CD4-positive, alpha-beta T cell treated with Interleukin-12 subunit alpha and Interleukin-12 subunit beta, for 1 hour (primary cell): ENCODE measurements at regions not wholly inside any gene's neighbourhood (a gene's known extent, or its start where the extent isn't known, plus 50 kb on each side); places are given as distances from the start of the nearest gene placed in this dataset.

Experiments
- DNase-seq: peaks from one replicate; pipeline ENCODE4 v3.0.0-alpha.2; 2020

DNA sequence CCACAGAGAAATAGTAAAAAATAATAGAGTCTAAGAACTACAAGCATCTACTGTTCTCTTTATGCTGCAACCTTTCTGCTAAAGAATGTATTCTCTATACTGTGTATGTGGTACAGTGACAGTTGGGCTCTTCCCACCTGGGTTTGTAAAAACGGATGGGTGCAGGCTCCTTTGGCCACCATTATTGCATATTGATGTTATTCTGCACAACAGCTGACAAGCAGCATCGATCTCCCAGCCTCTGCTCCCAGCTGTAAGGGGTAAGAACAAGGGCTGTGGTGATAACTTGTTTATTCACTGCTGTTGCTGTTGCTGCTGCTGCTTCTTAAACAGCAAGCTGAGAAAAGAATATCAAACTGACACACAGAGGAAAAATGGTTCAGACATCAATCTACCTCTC lies 56.1 kb downstream of the KCNRG start:
- no peak for DNase-seq

DNA sequence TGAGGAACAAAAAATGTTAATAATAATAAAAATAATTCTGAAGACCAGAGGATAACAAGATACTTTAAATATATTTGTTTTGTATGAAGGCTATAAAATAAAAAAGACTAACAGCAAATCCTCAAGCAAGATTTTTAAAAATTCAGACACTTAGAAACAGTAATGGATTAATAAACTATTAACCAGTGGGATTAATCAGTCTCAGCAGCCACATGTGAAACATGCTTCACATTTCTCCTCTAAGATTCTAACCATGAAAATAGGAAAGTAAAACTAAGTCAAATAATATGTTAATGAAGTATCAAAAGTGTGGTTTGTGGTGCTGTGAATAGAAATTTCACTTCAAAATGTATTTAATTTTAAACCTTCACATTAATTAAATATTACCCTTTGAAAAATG lies 57.4 kb downstream of the KCNRG start:
- DNase-seq: no peak

DNA sequence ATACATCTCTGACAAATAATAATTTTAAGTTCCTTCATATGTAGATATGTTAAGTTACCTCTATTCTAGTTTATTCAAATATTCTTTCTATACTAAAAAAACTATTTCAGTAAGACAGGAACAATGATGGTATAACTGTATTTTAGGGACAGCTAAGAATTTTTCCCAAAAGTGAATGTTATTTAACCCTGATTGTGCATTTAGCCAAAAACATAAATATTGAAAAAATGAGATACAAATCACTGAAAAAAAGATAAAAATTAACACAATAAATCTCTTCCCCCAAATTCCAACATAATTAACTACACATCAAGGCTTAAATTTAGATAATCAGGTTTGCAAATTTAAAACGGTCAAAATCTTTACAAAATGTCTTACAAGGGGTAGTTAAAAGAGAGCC lies 58.1 kb downstream of the KCNRG start:
- DNase-seq: no peak

DNA sequence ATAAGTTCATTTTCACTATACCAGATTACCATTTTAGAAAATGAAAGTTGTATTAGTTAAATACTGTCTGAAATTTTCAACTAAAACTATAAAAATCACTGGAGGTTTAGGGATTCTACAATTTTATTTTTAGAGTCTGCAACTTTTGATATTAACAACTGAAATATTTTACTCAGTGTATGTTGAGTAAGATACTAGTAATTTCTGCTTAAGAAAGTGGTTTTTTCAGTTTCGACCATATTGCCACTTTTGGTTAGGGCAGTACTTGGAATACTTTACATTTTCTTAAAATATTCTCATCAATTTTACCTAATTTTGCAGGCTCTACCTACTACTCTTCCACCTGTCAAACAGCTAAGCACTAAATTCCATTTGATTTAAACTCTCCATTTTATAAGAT lies 59.6 kb downstream of the KCNRG start:
- DNase-seq: no peak

DNA sequence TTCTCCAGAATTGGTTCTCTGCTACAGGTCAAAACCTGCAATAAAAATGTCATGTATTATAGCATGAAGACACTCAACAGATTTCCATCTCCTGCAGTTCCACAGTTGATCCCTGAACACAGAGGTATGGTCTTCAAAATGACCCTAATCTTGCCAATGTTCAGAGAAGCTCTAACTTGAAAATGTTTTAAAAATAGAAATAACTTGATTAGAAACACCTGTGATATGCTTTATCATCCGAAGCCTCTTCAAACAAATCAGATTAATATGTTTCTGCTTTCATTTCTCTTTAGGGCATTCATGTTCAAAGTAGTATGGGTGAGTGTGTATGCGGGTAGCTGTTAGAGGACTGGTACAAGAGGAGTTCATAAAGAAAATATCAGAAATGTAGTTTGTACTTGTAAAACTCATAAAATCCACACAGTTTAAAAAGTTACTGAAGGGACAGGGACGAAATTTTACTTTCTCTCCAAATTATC lies 60.4 kb downstream of the KCNRG start:
- no peak for DNase-seq

DNA sequence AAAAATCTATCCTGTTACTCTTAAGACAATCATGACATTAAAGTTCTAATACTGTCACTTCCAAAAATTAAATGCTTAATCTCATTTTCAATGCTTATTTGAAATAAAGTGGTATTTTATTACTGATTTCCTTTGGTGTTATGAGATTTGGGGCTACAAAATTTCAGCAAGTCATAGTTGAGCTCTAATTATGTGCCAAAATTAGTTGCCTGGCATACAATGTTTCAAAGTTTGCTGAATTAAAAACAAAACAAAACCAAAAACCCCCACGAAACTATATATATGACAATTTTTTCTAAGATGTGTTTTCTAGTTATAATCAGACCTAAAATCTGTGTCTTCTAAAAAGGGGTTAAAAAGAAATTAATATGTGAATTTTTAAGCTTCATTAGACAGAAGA lies 62.2 kb downstream of the KCNRG start:
- no peak for DNase-seq

DNA sequence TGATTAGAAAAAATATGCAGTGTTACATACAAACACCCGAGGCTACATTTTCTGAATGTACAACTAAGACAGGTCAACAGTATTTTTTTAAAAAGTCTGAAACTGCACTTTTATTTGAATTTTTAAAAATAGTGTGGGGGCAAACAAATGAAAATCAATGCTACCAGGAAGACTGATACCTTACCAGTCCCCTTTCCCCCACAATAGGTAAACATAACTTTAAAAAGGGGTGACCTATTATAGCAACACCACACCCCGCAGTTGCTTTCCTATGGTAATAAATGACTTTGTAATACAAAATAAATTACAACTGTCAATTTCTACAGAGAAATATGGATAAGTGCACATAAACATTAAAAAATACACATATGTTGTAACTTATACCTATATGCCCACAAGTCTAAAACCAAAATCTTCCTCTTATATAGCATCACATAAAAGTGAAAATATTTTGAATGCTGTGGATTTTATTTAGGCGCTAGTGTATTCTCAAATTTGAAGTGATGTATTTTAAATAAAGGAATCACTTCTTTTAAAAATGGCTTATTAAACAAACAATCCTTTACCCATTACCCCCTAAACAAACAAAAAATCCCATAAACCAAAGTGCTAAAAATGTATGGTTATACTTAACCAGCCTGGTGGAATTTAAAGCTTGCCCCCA lies 63.1 kb downstream of the KCNRG start:
- DNase-seq: no peak

DNA sequence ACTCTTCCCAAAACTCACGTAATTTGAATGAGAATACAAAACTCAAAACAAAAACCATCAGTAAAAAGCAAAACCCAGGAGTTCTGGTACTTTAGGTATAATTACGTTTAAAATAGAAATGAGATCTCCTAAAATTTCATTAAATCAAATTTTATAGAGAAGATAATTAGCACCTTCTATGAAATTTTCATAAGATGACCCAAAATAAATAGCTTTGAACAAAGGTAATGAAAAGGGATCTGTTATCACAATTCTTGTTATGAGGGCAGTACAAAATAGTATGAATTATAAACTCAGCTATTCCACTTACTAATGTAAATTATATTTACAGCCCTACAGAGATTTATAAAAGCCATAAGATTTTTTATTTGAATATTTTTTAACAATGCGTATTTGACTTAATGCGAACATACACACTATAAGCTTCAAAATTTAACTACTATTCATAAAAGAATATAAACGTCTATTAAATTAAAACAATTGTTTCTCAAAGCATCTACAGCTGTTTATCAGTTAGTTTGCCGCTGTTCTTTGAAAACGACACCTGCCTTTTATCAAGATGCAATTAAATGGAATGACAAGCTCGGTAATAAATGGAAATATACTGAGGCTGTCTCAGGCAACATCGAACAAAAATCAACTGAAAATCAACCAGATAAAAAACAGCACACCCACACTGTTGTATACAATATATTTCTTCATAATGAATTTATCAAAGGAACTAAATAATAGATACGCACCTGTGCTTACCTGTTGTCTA lies 63.8 kb downstream of the KCNRG start:
- no peak for DNase-seq

DNA sequence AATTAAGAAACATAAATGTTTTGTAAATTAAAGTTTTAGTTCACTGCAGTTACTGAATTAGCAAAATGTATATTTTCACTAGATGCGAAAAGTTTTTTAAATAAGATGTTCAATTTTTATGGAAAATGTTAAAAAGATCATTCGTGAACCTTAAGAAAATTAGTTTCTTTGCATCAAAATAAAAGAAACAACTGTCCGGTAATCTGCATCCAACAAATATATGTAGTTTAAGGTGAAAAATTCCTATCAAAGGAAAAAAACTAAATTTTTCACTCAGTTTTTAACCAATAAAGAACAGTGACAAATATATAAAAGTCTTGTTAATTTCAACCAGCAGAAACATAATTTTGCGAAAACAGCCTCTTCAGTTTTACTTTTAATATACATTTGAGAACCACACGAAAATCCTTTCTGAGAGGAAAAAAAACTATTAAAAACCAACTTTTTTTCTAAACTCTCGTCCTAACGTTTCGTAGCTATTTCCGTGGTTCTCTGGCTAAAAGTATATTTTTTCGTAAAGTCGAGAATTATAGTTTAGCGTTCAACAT lies 64.5 kb downstream of the KCNRG start:
- no peak for DNase-seq

DNA sequence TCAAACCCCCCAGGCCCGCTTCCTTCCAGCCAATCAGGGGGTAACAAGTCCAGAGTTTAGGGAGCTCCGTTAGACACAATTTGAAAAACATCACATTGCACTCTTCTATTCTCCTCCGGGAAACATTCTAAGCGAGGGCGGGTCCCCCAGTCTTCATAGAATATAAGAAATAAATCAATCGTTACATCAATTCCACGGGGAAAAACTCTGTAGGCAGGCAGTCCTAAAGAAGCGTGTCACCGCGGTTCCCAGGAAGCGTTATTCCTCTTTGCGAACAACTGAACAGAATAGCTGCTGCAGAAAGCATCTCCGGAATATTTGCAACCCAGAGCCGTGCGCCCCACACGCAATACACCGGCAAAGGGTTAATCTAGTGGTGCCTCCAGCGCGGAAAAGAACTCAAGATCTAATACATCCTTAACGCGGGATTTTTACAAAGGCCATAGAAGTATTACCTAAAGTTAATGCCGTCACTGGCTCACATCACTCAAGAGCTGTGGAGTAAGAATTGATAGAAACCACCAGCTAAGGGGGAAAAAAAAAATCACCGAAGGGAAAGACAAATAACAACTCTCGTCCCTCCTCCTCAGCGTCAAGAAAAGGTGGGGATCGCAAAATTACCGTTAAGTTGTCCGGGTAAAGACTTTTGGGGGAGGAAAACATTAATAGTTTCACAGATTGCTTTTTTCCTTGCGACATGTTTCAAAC lies 65.1 kb downstream of the KCNRG start:
- peak; percentile 62 for DNase-seq

DNA sequence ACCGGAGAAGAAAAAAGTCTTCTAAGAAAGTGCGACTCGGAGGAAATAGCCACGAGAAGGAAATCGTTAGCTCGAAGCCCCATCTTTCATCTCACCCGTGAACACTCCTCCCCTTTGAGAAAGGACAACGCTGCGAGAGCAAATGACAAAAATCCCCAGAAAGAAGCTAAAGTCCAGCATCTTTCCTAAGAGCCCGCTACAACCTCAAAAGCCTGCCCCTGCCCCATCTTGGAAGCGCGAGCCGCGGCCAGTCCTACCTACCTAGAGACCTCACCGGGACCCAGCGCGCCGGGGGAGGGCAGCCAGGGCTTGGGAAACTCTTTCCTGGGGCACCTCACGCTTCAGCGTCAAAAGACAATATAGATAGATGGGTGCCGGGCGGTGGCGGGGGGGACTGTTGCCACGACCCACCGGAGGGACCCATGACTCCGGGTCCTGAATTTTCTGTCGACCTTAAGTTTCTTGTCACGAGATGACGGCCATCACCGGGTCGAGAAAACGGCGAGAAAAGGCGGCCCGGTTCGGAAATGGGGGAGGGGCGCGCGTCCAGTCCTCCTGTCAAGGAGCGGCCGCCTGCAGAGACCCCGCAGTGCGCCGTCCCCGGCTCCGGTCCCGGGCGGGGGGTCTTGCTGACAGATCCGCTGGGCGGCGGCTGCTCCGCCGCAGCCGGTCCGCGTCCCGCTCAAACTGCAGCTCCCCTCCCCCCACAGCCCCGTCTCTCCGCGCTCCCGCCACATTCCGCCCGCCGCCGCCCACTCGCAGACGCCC lies 65.9 kb downstream of the KCNRG start:
- no peak for DNase-seq

DNA sequence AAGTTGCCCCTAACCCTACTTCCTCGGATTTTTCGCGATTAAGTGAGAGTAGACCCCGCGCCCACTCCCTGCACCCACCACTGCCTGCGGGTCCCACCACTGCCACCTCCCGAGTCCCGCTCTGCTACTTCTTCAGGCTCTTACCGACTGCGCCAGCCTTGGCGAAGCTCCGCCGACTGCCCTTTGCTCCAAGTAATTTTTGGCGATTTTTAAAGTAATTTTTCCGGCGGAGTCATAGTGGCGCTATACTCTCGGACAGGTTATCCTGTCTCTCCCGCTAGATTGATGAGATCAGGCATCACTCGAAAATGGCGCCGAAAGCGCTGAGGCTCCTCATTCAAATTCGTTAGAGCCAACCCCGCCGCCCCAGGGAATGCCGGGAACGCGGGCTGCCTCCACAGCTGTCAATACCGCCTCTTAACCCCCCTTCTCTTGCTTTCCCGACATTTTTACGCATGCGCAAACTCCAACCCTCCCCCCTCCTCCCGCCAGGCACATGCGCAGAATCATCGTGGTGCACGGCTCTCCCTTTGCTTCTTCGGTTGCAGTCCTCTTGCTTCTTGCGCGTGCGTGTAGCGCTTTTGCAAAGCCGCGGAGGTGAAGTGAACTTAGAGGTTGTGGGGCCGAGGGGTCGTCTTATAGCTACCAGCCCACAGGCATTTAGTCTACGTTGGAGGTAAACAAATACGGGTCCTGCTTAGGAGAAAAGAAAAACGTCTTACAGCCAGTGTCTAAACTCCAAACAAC lies 66.6 kb downstream of the KCNRG start:
- peak; percentile 99 for DNase-seq

DNA sequence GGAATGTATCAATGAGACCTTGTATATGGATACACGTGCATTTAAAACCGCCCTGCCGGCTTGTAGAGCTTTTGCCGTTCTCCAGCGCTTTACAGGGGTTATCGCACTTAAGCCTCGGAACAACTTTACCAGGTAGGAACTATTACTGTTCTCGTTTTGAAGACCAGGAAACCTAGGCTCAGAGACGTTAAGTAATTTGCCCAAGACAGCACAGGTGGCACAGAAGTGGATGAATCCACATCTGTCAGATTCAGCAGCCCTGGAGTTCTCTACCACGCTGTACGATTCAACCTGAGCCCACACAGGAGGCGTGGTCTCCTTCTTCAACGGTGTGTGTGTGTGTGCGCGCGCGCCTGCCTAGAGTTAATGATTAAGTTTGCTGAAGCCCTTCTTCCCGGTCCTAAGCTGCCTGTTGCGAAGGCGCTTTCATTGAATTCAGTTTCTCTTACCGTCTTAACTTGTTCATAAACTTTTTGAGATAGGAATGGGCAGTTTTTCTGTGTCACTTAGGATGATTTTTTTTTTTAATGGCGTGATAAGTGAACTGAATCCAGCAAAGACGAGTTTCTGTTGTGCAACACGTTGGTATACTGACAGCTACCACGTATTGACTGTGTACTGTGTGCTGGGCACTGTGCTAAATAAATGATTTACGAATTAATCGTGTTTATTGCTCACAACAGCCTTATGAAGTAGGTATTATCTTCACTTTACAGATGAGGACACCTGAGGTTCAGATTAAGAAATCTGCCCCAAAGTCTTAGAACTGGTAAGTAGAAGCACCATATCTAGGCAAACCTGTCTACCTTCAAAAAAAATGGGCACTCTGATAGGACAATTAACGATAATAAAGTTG lies 67.4 kb downstream of the KCNRG start:
- DNase-seq: peak; percentile 79

DNA sequence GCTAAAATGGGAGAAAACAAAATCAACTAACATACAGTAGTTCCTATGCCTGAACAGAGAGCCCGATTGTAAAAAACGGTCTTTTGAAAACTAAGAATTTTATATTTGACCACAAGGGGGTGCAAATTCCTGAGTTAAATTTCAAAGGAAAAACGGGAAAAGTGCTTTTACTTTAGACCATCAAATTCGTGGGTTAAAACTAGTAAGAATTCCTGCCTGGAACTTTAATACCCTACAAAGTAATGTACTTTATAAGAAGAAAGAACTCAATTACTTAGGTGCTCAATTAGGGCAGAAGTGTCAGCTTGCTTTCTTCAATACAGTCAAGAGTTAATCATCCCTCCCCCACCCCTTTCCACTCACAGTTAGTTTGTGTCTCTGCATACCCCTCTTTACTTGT lies 69.8 kb downstream of the KCNRG start:
- peak; percentile 42 for DNase-seq

DNA sequence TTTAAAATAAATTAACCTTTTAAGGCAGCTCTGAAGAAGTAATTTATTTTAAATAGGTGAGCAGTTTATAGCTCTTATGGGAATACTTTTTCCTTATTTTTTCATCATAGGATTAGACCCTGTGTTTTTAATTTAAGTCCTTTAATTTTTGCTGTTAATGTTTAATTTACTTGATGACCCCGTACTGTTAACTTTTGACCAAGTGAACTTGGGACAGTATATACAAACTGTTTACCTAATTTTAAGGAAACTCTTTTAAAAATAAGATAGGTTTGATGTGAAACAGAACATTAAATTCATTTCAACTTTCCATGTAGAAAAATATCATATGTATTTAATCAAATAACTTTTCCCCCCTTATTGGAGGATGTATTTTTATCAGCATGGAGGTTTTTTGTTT lies 74.4 kb downstream of the KCNRG start:
- DNase-seq: no peak

DNA sequence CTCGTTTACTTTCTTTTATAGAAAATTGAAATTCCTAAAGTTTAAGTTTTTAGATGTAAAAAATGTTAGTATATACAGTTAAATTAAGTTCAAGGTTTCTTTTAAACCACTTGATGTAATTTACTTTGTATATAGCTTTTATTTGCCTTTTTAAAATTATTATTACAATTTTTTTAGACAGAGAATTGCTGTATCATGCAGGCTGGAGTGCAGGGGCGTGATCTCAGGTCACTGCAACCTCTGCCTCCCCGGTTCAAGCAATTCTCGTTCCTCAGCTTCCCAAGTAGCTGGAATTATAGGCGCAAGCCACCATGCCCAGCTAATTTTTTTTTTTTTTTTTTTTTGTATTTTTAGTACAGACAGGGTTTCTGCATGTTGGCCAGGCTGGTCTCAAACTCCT lies 75.0 kb downstream of the KCNRG start:
- DNase-seq: no peak

DNA sequence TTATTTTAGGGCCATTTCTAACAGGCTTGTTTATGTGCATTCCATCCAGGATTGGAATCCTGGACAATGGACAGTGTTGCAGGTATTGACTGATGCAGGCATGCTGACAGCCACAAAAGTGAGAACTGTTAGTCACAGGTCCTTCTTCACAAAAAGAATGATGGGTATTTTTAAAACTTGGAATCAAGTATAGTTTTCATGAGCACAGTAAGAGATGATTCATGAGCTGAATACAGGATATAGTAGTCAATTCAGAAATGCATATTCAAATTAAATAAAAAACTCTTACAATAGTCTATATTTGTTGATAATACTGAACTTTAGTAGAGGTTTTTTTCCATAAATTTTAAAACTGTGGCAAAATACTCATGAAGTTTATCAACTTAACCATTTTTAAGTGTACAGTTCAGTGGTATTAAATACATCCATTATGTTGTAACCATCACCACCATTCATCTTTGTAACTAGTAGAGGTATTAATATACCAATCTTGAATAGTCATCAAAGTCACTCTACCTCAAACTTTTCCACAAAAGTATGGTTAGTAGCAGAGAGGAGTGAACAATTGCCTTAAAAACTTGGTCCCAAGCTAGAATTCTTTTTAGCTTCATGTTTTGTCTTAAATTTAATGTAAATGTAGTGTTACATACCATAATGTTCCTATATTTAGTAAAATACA lies 79.5 kb downstream of the KCNRG start:
- DNase-seq: no peak

DNA sequence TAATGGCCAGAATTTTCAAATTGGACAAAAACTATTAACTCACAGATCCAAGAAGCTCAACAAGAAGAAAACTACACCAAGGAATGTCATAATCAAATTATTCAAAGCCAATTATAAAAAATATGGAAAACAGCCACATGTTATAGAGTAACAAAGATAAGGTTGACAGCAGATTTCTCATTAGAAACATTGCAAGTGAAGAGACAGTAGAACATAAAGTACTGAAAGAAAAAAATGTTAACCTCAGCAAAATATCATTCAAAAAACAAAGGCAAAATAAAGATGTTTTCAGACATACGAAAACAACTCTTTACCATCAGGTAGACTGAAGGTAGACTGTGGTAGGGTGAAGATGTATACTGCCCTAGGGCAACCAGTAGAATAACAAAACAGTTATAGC lies 83.4 kb downstream of the KCNRG start:
- no peak for DNase-seq

DNA sequence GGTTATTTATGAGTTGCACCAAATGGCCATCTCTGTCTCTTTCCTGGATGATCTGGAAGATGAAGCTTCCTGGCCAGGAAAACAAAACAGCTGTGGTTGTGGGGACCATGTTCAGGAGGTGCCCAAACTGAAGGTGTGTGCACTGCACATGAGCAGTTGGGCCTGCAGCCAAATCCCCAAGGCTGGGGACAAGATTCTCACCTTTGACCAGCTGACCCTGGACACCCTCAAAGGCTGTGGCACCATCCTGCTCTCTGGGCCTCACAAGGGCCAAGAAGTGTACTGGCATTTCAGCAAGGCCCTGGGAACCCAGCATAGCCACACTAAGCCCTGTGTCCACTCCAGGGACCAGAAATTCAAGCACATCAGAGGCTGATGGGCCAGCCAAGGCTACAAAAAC lies 84.2 kb downstream of the KCNRG start:
- no peak for DNase-seq

DNA sequence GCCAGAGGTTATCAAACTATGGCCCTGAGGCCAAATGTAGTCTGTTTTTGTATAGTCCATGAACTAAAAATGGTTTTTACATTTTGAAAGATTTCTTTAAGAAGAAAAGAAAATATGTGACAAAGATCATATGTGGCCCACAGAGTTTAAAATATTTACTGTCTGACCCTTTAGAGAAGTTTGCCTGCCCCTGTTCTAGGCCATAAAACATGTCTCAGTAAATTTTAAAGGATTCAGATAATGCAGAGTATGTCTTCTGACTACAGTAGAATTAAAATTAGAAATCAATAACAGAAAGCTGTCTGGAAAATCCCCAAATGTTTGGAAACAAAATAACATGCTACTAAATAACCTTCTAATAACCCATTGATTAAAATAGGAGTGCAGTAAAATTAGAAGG lies 86.3 kb downstream of the KCNRG start:
- no peak for DNase-seq

DNA sequence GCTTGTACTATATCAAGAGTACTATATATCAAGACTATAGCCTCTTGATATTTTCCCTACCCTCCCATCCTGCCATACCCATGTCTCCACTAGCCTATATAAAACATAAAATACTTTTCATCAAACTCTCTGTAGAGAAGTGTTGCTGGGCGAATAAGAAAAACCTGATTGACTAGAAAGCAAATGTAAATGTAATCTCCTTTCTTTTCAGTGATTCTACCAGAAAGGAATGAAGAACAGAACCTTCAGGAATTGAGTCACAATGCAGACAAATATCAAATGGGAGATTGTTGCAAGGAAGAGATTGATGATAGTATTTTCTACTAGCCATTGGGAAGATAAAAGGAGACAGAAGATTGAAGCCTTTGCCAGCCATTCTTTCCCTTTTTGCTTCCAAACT lies 89.2 kb downstream of the KCNRG start:
- no peak for DNase-seq
